ENCODE measurements at regions not wholly inside any gene's neighbourhood (a gene's known extent, or its start where the extent isn't known, plus 50 kb on each side); places are given as distances from the start of the nearest gene placed in this dataset.

- Mint-ChIP-seq H3K36me3 (peaks cover 10% of the 10 kb centered on the region), H3K27me3 (ENCODE audit: low read depth) (peaks cover 2% of the 10 kb centered on the region; the same call in 1 of the 2 replicates)
- POLR2A ChIA-PET = no interaction called here
Observed at GRCh38 chr18:34991152-34991551, 50.1 kb upstream of the MAPRE2 start.

More at GRCh38 chr18:34991152-34991551, 50.1 kb upstream of the MAPRE2 start:
- H3K9me3 Mint-ChIP-seq = peaks cover 11% of the 10 kb centered on the region
- H3K4me3 Mint-ChIP-seq = no peak overlapping the region
- DNase-seq (ENCODE audit: low spot score) (no peak), ATAC-seq (no peak)
- H3K4me1 Mint-ChIP-seq = no peaks in the 10 kb centered on the region; the same call in 1 of the 2 replicates
- TF ChIP-seq CDX4 (CRISPR knock-in tag; IDR thresholded peaks at IDR 0.05; ENCODE audit: borderline replicate concordance) (no peak), MYBL2 (CRISPR knock-in tag; IDR thresholded peaks at IDR 0.05) (no peak), TEAD1 (CRISPR knock-in tag; IDR thresholded peaks at IDR 0.05) (no peak), E2F4 (CRISPR knock-in tag; IDR thresholded peaks at IDR 0.05; ENCODE audit: borderline replicate concordance, low read depth) (no peak), E2F1 (CRISPR knock-in tag; IDR thresholded peaks at IDR 0.05) (no peak), RELA (CRISPR knock-in tag; IDR thresholded peaks at IDR 0.05; ENCODE audit: borderline replicate concordance) (no peak), ZNF281 (CRISPR knock-in tag; IDR thresholded peaks at IDR 0.05) (no peak), CREM (CRISPR knock-in tag; IDR thresholded peaks at IDR 0.05) (no peak), FOXP1 (CRISPR knock-in tag; IDR thresholded peaks at IDR 0.05; ENCODE audit: borderline replicate concordance) (no peak), RORB (CRISPR knock-in tag; IDR thresholded peaks at IDR 0.05) (no peak)
- CTCF ChIA-PET = interaction anchor here (1.1 kb wide), 1 partner anchor 15 kb away, joined by 3 read pairs; no protein-coding TSS in a partner anchor
- no peak overlapping the region for H3K27ac Mint-ChIP-seq

Data from WTC11 (cell line).